ENCODE measurements at regions not wholly inside any gene's neighbourhood (a gene's known extent, or its start where the extent isn't known, plus 50 kb on each side); places are given as distances from the start of the nearest gene placed in this dataset.

GRCh38 chr13:78491978-78492377 lies 111.4 kb downstream of the POU4F1 start:
- TF ChIP-seq POLR2A (IDR thresholded peaks at IDR 0.05) (no peak), CTCF (IDR thresholded peaks at IDR 0.05 in 8 of 11, conservative IDR thresholded peaks at IDR 0.05 in 3 of 11) (no peak)
